Tibial nerve (tissue), 4 donors: ENCODE measurements at regions not wholly inside any gene's neighbourhood (a gene's known extent, or its start where the extent isn't known, plus 50 kb on each side); places are given as distances from the start of the nearest gene placed in this dataset.

Experiments used
- CTCF ChIP-seq, 5 experiments: fragments of 200-600 bp in 3 of 5; fragments of 450-650 bp in 2 of 5; sonication (generic) in 3 of 5; IDR thresholded peaks; one replicate each; pipeline ENCODE4 v1.5.1; 2016 to 2019; ENCODE audit warnings: antibody characterized with exemption in 5 of 5, mild to moderate bottlenecking in 3 of 5, moderate library complexity in 2 of 5
- EP300 ChIP-seq, 2 donors: sonication (generic); formaldehyde crosslinking; IDR thresholded peaks; one replicate each; pipeline ENCODE4 v1.6.1; 2017; ENCODE audit warnings: antibody characterized with exemption in 2 of 2, mild to moderate bottlenecking in 1 of 2

GRCh38 chr3:3286014-3286413, 106.5 kb upstream of the CRBN start:
- TF ChIP-seq CTCF (IDR thresholded peaks at IDR 0.05) (no peak), EP300 (IDR thresholded peaks at IDR 0.05) (no peak)
